Activated CD8-positive, alpha-beta T cell treated with anti-CD3 and anti-CD28 coated beads, Interleukin-2, amount 10 ng/mL, durations not matched to agents 7 days and 5 days (primary cell): ENCODE measurements at regions not wholly inside any gene's neighbourhood (a gene's known extent, or its start where the extent isn't known, plus 50 kb on each side); places are given as distances from the start of the nearest gene placed in this dataset.
"Not testable (repeated sequence)": the region's sequence is repeated elsewhere in the genome, so short reads cannot be mapped to it uniquely, and the experiment has no call there.

Experiments used
- ATAC-seq: fragments of 150-1000 bp; cut with Tn5 transposase; one replicate; pipeline ENCODE4 v1.10.0; 2021; ENCODE audit warnings: moderate library complexity
- CTCF ChIA-PET: fragments of 350-600 bp; sonication (Branson Sonifier 250); formaldehyde crosslinking; loops from one replicate; lab custom pipeline; 2021; ENCODE audit warnings: antibody characterized with exemption; lab: Charles Lee
- POLR2A ChIA-PET: fragments of 350-600 bp; sonication (Branson Sonifier 250); formaldehyde crosslinking; loops from one replicate; lab custom pipeline; 2021; ENCODE audit warnings: antibody characterized with exemption; lab: Charles Lee
- DNase-seq: peaks from one replicate; pipeline ENCODE4 v3.0.0-alpha.2; 2020
- H3K27ac Mint-ChIP-seq: one replicate; pipeline ENCODE4 v1.8.0; 2021; ENCODE audit warnings: mild to moderate bottlenecking, mixed read lengths
- H3K27me3 Mint-ChIP-seq: one replicate; pipeline ENCODE4 v1.8.0; 2021; ENCODE audit warnings: low read depth, mixed read lengths
- H3K36me3 Mint-ChIP-seq: one replicate; pipeline ENCODE4 v1.8.0; 2021; ENCODE audit warnings: low read depth, mixed read lengths
- H3K4me1 Mint-ChIP-seq: one replicate; pipeline ENCODE4 v1.8.0; 2021; ENCODE audit warnings: low read depth, mixed read lengths
- H3K4me3 Mint-ChIP-seq: one replicate; pipeline ENCODE4 v1.8.0; 2021; ENCODE audit warnings: mild to moderate bottlenecking, mixed read lengths
- H3K9me3 Mint-ChIP-seq: one replicate; pipeline ENCODE4 v1.8.0; 2022; ENCODE audit warnings: mixed read lengths; ENCODE audit not compliant: insufficient read depth

- Mint-ChIP-seq H3K4me3 (no peak overlapping the region), H3K9me3 (no peaks in the 10 kb centered on the region), H3K27ac (no peak overlapping the region), H3K4me1 (no peaks in the 10 kb centered on the region), H3K27me3 (peaks cover 9% of the 10 kb centered on the region), H3K36me3 (no peaks in the 10 kb centered on the region)
- ATAC-seq (no peak), DNase-seq (no peak)
- ChIA-PET POLR2A (no interaction called here), CTCF (no interaction called here)
These were observed 102.1 kb upstream of the GPR6 start for GRCh38 chr6:109875973-109876372.

- peaks cover 3% of the 10 kb centered on the region for H3K36me3 Mint-ChIP-seq
- ChIA-PET CTCF (no interaction called here), POLR2A (no interaction called here)
- H3K9me3 Mint-ChIP-seq, result peaks cover 4% of the 10 kb centered on the region
- H3K27ac Mint-ChIP-seq, result no peak overlapping the region
- no peak overlapping the region for H3K4me3 Mint-ChIP-seq
- DNase-seq (no peak), ATAC-seq (no peak)
- peaks cover 5% of the 10 kb centered on the region for H3K4me1 Mint-ChIP-seq
- peaks cover 8% of the 10 kb centered on the region for H3K27me3 Mint-ChIP-seq
These were observed 100.8 kb upstream of the GPR6 start for GRCh38 chr6:109877028-109878004.

- H3K27ac Mint-ChIP-seq, H3K9me3 Mint-ChIP-seq, H3K27me3 Mint-ChIP-seq, DNase-seq, H3K36me3 Mint-ChIP-seq, POLR2A ChIA-PET, H3K4me3 Mint-ChIP-seq, ATAC-seq, CTCF ChIA-PET, H3K4me1 Mint-ChIP-seq: not testable (repeated sequence)
These were observed 100.0 kb upstream of the GPR6 start for GRCh38 chr6:109878005-109878690.

- H3K36me3 Mint-ChIP-seq, ATAC-seq, H3K4me1 Mint-ChIP-seq, POLR2A ChIA-PET, H3K9me3 Mint-ChIP-seq, H3K27me3 Mint-ChIP-seq, DNase-seq, H3K4me3 Mint-ChIP-seq, CTCF ChIA-PET, H3K27ac Mint-ChIP-seq: not testable (repeated sequence)
These were observed 99.0 kb upstream of the GPR6 start for GRCh38 chr6:109879081-109879480.

- Mint-ChIP-seq H3K27ac (no peak overlapping the region), H3K27me3 (peaks cover 8% of the 10 kb centered on the region), H3K36me3 (peaks cover 3% of the 10 kb centered on the region), H3K4me1 (peaks cover 5% of the 10 kb centered on the region), H3K9me3 (peaks cover 4% of the 10 kb centered on the region), H3K4me3 (no peak overlapping the region)
- ATAC-seq, result no peak
- ChIA-PET POLR2A (no interaction called here), CTCF (interaction anchor here (1.1 kb wide), 1 partner anchor 15 kb away, joined by 4 read pairs; no protein-coding TSS in a partner anchor)
- no peak for DNase-seq
These were observed 98.6 kb upstream of the GPR6 start for GRCh38 chr6:109879521-109879920.

GRCh38 chr6:109881069-109881468, 97.0 kb upstream of the GPR6 start:
- H3K4me1 Mint-ChIP-seq, H3K9me3 Mint-ChIP-seq, ATAC-seq, H3K4me3 Mint-ChIP-seq, DNase-seq, H3K36me3 Mint-ChIP-seq, H3K27ac Mint-ChIP-seq, H3K27me3 Mint-ChIP-seq, CTCF ChIA-PET: not testable (repeated sequence)
- POLR2A ChIA-PET, result interaction anchor here (0.7 kb wide), 1 partner anchor 158 kb away, joined by 3 read pairs; no protein-coding TSS in a partner anchor

- H3K9me3 Mint-ChIP-seq, H3K27me3 Mint-ChIP-seq, DNase-seq, H3K36me3 Mint-ChIP-seq, ATAC-seq, H3K4me1 Mint-ChIP-seq, POLR2A ChIA-PET, H3K4me3 Mint-ChIP-seq: not testable (repeated sequence)
- CTCF ChIA-PET, result interaction anchor here (0.6 to 1.1 kb wide), 2 partner anchors 14 to 158 kb away, joined by 3 to 5 read pairs; no protein-coding TSS in a partner anchor
- peak overlapping the region; percentile 64 for H3K27ac Mint-ChIP-seq
These were observed 96.1 kb upstream of the GPR6 start for GRCh38 chr6:109881953-109882490.

- DNase-seq (no peak), ATAC-seq (no peak)
- POLR2A ChIA-PET, result no interaction called here
- H3K4me3 Mint-ChIP-seq, result no peak overlapping the region
- CTCF ChIA-PET, result no interaction called here
- peaks cover 2% of the 10 kb centered on the region for H3K27me3 Mint-ChIP-seq
- H3K4me1 Mint-ChIP-seq, result no peaks in the 10 kb centered on the region
- H3K36me3 Mint-ChIP-seq, result no peaks in the 10 kb centered on the region
- no peaks in the 10 kb centered on the region for H3K9me3 Mint-ChIP-seq
- no peak overlapping the region for H3K27ac Mint-ChIP-seq
These were observed 86.2 kb upstream of the GPR6 start for GRCh38 chr6:109891924-109892323.

GRCh38 chr6:109892451-109893435, 85.4 kb upstream of the GPR6 start:
- CTCF ChIA-PET, result no interaction called here
- Mint-ChIP-seq H3K4me1 (no peaks in the 10 kb centered on the region), H3K27me3 (peaks cover 3% of the 10 kb centered on the region), H3K27ac (no peak overlapping the region), H3K36me3 (no peaks in the 10 kb centered on the region), H3K9me3 (no peaks in the 10 kb centered on the region), H3K4me3 (no peak overlapping the region)
- DNase-seq, result no peak
- POLR2A ChIA-PET, result no interaction called here
- no peak for ATAC-seq

- DNase-seq (no peak), ATAC-seq (no peak)
- POLR2A ChIA-PET, result no interaction called here
- Mint-ChIP-seq H3K9me3 (no peaks in the 10 kb centered on the region), H3K4me3 (no peak overlapping the region), H3K27me3 (peaks cover 6% of the 10 kb centered on the region), H3K27ac (no peak overlapping the region), H3K36me3 (no peaks in the 10 kb centered on the region), H3K4me1 (no peaks in the 10 kb centered on the region)
- CTCF ChIA-PET, result no interaction called here
These were observed 84.5 kb upstream of the GPR6 start for GRCh38 chr6:109893606-109894005.

GRCh38 chr6:109894181-109894580, 83.9 kb upstream of the GPR6 start:
- DNase-seq (no peak), ATAC-seq (no peak)
- Mint-ChIP-seq H3K4me3 (no peak overlapping the region), H3K4me1 (no peaks in the 10 kb centered on the region), H3K27me3 (peaks cover 6% of the 10 kb centered on the region), H3K27ac (no peak overlapping the region), H3K9me3 (no peaks in the 10 kb centered on the region), H3K36me3 (no peaks in the 10 kb centered on the region)
- ChIA-PET POLR2A (no interaction called here), CTCF (no interaction called here)
